GM21576 (cell line): ENCODE measurements at regions not wholly inside any gene's neighbourhood (a gene's known extent, or its start where the extent isn't known, plus 50 kb on each side); places are given as distances from the start of the nearest gene placed in this dataset.

Experiments used
- ATAC-seq: cut with Tn5 transposase; IDR thresholded peaks from one replicate; pipeline ENCODE4 v1.9.1; 2021; ENCODE audit warnings: mild to moderate bottlenecking, moderate library complexity; ENCODE audit not compliant: unreplicated experiment

GRCh38 chr13:81492449-81492848 is 1151.5 kb upstream of the SPRY2 start:
- no peak for ATAC-seq

GRCh38 chr13:81488021-81488420 is 1147.1 kb upstream of the SPRY2 start:
- ATAC-seq, result no peak

GRCh38 chr13:81487151-81487550 is 1146.2 kb upstream of the SPRY2 start:
- no peak for ATAC-seq

GRCh38 chr13:81480634-81481033 is 1139.7 kb upstream of the SPRY2 start:
- no peak for ATAC-seq

DNA sequence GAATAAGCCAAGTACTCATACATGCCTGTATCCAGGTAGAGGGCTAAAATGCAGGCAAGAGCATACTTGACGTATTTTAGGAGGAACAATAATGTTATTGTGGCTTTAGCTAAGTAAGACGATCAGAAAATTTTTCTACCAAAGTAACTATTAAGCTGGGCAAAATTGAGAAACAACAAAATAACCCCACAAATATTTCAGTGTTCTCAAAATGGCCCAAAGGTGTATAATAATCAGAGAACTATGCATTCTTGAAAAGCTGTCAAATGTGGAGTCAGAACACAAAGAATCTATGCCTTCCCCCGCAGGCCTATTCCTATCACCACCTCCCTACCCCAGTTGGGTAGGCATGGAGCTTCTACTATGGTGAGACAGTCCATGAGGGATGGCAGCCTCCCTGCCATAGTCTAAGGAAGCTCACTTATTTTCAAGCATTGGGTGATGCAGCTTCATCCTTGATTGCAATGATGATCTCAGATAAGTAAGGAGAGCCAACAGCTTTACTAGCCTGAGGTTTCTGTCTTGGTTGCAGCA is 1132.5 kb upstream of the SPRY2 start:
- no peak for ATAC-seq

DNA sequence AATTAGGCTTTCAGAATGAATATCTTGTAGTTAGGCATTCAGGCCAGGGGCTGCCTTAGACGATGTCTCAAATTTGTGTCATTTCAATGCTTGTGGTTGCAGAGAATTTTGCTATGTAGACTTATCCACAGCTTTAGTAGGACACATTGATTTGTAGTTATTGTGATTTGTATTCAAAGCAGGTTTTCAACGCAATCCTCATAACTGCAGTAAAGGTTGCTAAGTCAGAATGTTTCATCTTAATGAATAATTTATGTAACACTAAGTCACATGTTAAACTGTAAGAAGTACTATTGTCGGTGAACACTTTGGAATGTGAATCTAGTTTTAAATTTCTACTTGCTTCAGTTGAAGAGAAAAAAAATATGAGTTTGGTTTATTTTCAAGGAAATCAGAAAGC is 1117.2 kb upstream of the SPRY2 start:
- no peak for ATAC-seq

- ATAC-seq, result no peak
Measured at GRCh38 chr13:81446441-81446840, 1105.5 kb upstream of the SPRY2 start.

DNA sequence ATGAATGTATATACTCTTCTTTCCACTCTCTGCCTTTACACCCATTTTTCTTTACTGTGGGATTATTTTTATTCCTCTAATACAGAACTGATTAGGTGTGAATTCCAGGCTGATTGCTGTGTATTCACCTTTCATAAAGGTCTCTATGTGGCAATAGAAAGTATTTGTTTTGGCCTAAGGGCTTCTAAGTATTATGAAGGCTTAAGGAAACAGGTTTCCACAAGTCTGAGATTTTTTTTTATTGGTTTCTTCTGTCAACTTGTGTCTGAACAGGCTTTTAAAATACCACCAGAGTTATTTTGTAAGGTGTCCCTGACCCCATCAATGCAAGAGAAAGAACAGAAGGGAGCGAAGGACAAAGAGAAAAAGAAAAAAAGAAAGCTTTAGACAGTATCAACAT is 1102.0 kb upstream of the SPRY2 start:
- ATAC-seq, result no peak

- ATAC-seq, result no peak
Measured at GRCh38 chr13:81425286-81425685, 1084.4 kb upstream of the SPRY2 start.

- no peak for ATAC-seq
Measured at GRCh38 chr13:81409284-81409683, 1068.4 kb upstream of the SPRY2 start.

GRCh38 chr13:81408647-81409046 is 1067.7 kb upstream of the SPRY2 start:
- no peak for ATAC-seq

DNA sequence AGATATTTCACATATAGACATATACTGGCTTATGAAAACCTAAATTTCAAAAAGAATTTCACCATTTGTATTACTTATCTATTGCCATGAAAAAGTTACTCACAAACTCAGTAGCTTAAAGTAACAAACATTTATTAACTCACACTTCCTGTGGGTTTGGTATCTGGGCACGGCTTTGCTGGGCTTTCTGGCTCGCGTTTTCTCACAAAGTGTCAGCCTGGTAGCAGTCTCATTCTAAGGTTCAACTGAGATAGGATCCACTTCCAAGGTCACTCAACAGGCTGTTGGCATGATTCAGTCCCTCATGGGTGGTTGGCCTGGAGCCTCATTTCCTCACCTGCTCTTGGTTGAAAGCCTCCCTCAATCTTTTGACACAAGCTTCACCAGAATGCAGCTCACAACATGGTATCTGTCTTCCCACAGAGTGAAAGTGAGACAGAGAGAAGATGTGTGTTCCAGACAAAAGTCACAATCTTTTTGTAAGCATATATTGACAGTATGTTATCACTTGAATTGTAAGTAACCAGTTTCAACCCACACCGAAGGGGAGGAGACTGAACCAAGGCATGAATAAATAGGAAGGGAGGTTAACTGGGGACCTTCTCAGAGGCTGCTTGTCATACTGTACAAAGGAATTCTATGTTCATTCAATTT is 1065.8 kb upstream of the SPRY2 start:
- no peak for ATAC-seq

GRCh38 chr13:81406022-81406421 is 1065.1 kb upstream of the SPRY2 start:
- ATAC-seq, result no peak

DNA sequence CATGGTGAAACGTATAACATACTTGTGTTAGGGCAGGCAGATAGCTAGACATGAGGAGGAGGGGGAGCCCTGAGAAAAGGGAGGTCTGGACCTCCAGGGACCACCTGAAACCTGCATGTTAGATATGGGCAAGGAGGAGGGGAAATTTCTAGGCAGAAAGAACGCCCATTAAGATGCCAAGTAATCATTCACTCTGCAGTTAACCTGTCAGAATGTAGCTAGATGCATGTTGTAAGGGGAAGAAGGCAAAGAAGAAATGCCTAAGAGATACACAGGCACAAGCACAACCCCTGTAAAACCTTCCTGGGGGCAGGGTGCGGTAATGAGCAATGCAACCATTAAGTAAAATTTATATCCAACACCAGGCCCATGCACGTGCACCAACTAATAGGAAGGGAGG is 1055.3 kb upstream of the SPRY2 start:
- ATAC-seq, result no peak

DNA sequence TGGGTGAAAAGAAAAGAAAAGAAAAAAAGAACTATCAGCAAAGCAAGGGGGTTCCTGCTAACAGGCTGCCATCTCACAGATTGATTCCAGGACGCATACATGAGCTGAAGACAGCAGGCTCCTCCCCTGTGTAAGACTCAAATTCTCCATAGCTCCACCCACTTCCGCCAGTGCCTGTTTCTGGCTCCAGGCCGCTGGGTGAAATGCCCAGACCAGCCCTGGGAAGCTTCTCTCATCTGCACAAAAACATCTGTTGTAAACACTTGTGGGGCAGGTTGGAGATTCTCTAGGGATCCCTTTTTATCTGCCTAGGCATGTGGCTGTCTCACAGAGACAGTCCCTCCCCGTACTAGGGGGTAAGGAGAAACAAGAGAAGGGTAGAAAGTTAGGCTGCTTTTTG is 1054.4 kb upstream of the SPRY2 start:
- no peak for ATAC-seq

DNA sequence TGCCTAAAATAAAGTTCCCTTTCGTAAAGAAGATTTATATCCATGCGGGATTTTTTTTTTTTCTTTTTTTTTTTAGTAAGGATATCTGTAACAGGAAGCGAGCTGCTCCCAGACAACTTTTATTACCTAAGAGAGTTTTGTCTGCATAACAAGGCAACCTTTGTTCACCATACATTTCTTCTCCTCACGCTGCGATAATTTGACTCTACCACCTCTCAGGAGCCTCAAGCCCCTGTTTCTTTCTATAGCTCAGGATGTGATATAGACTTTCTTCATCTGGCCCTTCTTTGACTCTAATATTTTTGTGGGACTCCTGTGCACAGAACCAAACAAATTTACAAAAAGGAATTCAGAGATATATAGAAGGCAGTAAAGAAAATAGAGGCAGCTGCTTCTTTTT is 1053.7 kb upstream of the SPRY2 start:
- ATAC-seq, result no peak

DNA sequence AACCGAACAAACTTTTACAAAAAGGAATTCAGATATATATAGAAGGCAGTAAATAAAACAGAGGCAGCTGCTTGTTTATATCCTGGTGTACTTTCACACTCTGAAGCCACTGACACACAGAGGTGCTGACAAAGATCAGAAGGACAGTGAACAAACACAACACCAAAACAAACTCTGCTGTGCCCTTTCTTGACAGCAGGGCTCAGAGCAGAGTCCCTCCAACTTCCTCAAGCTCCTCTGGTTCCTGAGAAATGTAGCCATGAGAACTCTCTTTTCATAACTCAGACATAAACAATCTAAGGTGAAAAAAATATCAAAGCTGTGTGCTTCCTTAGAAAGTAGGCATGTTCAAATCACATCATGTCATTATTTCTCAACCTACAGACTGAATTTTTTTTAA is 1052.8 kb upstream of the SPRY2 start:
- ATAC-seq, result no peak

- ATAC-seq, result no peak
Measured at GRCh38 chr13:81393110-81393509, 1052.2 kb upstream of the SPRY2 start.

GRCh38 chr13:81388400-81388799 is 1047.5 kb upstream of the SPRY2 start:
- no peak for ATAC-seq

DNA sequence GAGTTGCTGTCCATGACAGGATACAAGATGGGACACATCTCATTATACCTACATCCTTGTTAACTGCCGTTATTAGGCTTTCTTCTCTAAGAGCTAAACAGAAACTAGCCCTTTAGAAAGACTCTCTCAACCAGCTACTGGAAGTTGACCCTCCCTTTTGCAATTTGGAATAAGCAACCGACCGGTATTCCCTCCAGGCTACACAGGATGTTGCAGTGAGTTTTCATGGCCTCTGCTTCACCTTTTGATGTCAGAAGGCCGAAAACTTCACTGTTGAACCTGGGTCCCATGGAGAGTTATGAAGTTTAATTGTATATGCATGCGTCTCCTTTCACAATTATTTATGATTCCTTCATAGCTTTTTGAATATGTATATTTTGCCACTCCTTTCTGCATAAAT is 1042.5 kb upstream of the SPRY2 start:
- no peak for ATAC-seq

- ATAC-seq, result no peak
Measured at GRCh38 chr13:81382246-81382645, 1041.3 kb upstream of the SPRY2 start.

- no peak for ATAC-seq
Measured at GRCh38 chr13:81381560-81381959, 1040.6 kb upstream of the SPRY2 start.

- no peak for ATAC-seq
Measured at GRCh38 chr13:81379183-81379582, 1038.3 kb upstream of the SPRY2 start.
